ENCODE measurements at regions not wholly inside any gene's neighbourhood (a gene's known extent, or its start where the extent isn't known, plus 50 kb on each side); places are given as distances from the start of the nearest gene placed in this dataset.

DNA sequence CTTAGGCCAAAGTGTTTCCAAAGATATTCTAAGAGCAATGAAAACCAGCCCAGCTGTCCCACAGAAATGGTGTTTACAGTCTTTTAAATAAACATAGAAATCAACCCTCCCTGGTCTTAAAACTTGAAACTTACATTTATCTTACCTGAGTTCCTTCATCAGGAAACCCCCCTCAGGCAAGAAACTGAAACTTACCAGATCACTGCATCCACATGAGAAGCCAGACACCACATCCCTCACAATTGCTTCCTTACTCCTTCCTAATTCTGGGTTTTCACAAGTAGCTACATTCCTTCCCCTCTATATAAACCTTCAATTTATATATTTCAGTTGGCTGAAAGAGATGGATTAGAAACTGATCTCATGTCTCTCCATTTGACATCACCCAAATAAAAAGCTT, 563.0 kb upstream of the CHRM3 start:
- Histone ChIP-seq H3K4me2 (no peak overlapping the region), H3K36me3 (ENCODE audit: low read depth) (no peaks in the 10 kb centered on the region), H3K27ac (no peak overlapping the region), H3K4me1 (replicated peaks; ENCODE audit: insufficient read depth) (no peaks in the 10 kb centered on the region), H4K20me1 (ENCODE audit: insufficient read depth) (no peaks in the 10 kb centered on the region), H3F3A (ENCODE audit: insufficient read depth, low read depth) (no peaks in the 10 kb centered on the region), H2AFZ (no peak overlapping the region), H3K9me3 (ENCODE audit: insufficient read depth, low read depth) (no peaks in the 10 kb centered on the region; the same call in 1 of the 2 replicates), H3K79me2 (ENCODE audit: low read depth) (no peaks in the 10 kb centered on the region), H3K4me3 (no peak overlapping the region), H3K9me2 (ENCODE audit: insufficient read depth) (no peaks in the 10 kb centered on the region), H3K27me3 (ENCODE audit: insufficient read depth, low read depth) (no peaks in the 10 kb centered on the region)
- no peak for DNase-seq
- CTCF ChIA-PET: no interaction called here
- BruUV-seq (replicated peaks): no TSS peak
- intact Hi-C loops (cut with micrococcal nuclease; ENCODE audit: unreplicated experiment): no loop called here
- POLR2A ChIA-PET (ENCODE audit: unreplicated experiment): no interaction called here
- no peak for TF ChIP-seq EZH2 (IDR thresholded peaks at IDR 0.05; ENCODE audit: low read depth)
- TF ChIP-seq, protein P1, sequence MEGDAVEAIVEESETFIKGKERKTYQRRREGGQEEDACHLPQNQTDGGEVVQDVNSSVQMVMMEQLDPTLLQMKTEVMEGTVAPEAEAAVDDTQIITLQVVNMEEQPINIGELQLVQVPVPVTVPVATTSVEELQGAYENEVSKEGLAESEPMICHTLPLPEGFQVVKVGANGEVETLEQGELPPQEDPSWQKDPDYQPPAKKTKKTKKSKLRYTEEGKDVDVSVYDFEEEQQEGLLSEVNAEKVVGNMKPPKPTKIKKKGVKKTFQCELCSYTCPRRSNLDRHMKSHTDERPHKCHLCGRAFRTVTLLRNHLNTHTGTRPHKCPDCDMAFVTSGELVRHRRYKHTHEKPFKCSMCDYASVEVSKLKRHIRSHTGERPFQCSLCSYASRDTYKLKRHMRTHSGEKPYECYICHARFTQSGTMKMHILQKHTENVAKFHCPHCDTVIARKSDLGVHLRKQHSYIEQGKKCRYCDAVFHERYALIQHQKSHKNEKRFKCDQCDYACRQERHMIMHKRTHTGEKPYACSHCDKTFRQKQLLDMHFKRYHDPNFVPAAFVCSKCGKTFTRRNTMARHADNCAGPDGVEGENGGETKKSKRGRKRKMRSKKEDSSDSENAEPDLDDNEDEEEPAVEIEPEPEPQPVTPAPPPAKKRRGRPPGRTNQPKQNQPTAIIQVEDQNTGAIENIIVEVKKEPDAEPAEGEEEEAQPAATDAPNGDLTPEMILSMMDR (conservative IDR thresholded peaks at IDR 0.05): no peak

DNA sequence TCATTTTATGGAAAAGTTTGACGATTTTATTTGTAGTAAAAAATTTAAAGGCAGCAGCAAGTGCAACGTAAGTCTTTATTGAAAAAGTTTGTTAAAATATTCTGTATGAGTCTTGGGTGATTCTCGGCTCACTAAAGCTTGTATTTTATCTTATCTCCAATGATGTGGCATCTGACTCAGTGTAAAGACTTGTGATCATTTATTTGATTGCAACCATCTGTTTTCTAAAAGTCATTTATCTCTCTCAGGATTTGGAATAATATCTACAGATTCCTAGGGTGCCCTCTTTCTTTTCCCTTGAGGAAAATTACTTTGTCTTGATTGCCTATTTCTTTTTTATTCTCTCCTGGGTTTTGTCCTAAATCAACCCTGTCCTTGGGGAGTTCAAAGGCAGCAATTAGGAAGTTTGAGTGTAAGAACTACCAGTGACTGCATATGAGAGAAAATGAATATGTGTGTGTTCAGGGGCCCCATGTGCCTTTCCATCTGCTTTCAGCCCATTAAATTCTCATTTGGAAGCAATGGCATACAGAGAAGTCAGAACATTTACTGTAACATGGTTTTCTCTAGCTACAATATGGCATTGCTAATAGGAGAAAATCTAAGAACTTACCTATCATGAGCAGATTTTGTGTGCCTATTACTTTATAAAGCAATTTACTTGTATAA, 575.0 kb upstream of the CHRM3 start:
- Histone ChIP-seq H3K9me3 (ENCODE audit: insufficient read depth, low read depth) (no peaks in the 10 kb centered on the region), H3K9me2 (ENCODE audit: insufficient read depth) (no peaks in the 10 kb centered on the region), H4K20me1 (ENCODE audit: insufficient read depth) (no peaks in the 10 kb centered on the region), H3K4me3 (no peak overlapping the region), H3F3A (ENCODE audit: insufficient read depth, low read depth) (no peaks in the 10 kb centered on the region), H3K27me3 (ENCODE audit: insufficient read depth, low read depth) (no peaks in the 10 kb centered on the region), H3K79me2 (ENCODE audit: low read depth) (no peaks in the 10 kb centered on the region), H3K27ac (no peak overlapping the region), H3K36me3 (ENCODE audit: low read depth) (no peaks in the 10 kb centered on the region), H2AFZ (no peak overlapping the region), H3K4me1 (replicated peaks; ENCODE audit: insufficient read depth) (no peaks in the 10 kb centered on the region), H3K4me2 (no peak overlapping the region)
- TF ChIP-seq, protein P1 (conservative IDR thresholded peaks at IDR 0.05): no peak
- TF ChIP-seq EZH2 (IDR thresholded peaks at IDR 0.05; ENCODE audit: low read depth): no peak
- ChIA-PET POLR2A (ENCODE audit: unreplicated experiment) (no interaction called here), CTCF (no interaction called here)
- no peak for DNase-seq
- BruUV-seq (replicated peaks): no TSS peak
- intact Hi-C loops (cut with micrococcal nuclease; ENCODE audit: unreplicated experiment): loop anchor here (5.0 kb wide), 1 partner anchor 34 kb away; no protein-coding TSS in a partner anchor

DNA sequence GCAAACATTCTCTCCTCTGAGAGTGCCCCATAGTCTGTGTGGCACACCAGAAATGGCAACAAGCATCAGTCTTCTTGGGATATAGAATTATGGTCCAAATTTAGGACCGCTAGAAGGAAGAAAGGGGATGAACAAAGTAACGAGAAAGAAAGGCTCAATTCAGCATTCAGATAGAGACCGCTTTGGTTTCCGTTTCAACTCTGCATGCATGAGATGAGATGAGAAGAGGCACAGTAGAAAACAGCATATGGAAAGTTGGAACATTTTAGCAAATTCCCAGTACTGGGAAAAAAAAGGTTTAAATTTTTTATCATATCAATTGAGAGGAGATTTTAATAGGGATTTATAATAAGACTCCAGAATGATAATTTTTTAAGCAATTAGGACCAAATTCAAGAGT, 595.5 kb upstream of the CHRM3 start:
- Histone ChIP-seq H3K4me3 (no peak overlapping the region), H3K27ac (no peak overlapping the region), H3K36me3 (ENCODE audit: low read depth) (no peaks in the 10 kb centered on the region), H3K9me3 (ENCODE audit: insufficient read depth, low read depth) (no peaks in the 10 kb centered on the region), H3K27me3 (ENCODE audit: insufficient read depth, low read depth) (no peaks in the 10 kb centered on the region), H4K20me1 (ENCODE audit: insufficient read depth) (no peaks in the 10 kb centered on the region), H3K4me2 (no peak overlapping the region), H3K9me2 (ENCODE audit: insufficient read depth) (no peaks in the 10 kb centered on the region; the same call in 1 of the 2 replicates), H2AFZ (no peak overlapping the region), H3F3A (ENCODE audit: insufficient read depth, low read depth) (no peaks in the 10 kb centered on the region), H3K79me2 (ENCODE audit: low read depth) (no peaks in the 10 kb centered on the region), H3K4me1 (replicated peaks; ENCODE audit: insufficient read depth) (no peaks in the 10 kb centered on the region)
- ChIA-PET POLR2A (ENCODE audit: unreplicated experiment) (no interaction called here), CTCF (no interaction called here)
- no peak for TF ChIP-seq EZH2 (IDR thresholded peaks at IDR 0.05; ENCODE audit: low read depth)
- TF ChIP-seq, protein P1 (conservative IDR thresholded peaks at IDR 0.05): no peak
- BruUV-seq (replicated peaks): no TSS peak
- no peak for DNase-seq
- intact Hi-C loops (cut with micrococcal nuclease; ENCODE audit: unreplicated experiment): no loop called here
